GM23338 (cell line): ENCODE measurements at regions not wholly inside any gene's neighbourhood (a gene's known extent, or its start where the extent isn't known, plus 50 kb on each side); places are given as distances from the start of the nearest gene placed in this dataset.

Source experiments
- ATAC-seq: fragments of 200-7000 bp; cut with Tn5 transposase; 3 replicates; pipeline ENCODE4 v1.9.1; 2020
- DNase-seq: peaks from one replicate; pipeline ENCODE4 v3.0.0-alpha.2; 2015; ENCODE audit warnings: low spot score
- H2AFZ ChIP-seq: fragments of 200-600 bp; sonication (generic); 2 replicates; pipeline ENCODE4 v1.8.0; 2016; ENCODE audit warnings: antibody characterized with exemption, mild to moderate bottlenecking, moderate library complexity
- H3F3A ChIP-seq: fragments of 200-600 bp; sonication (generic); replicated peaks from 2 replicates; pipeline ENCODE4 v1.8.0; 2017; ENCODE audit warnings: antibody characterized with exemption, mixed run types, low read depth
- H3K27ac ChIP-seq: fragments of 200-600 bp; sonication (generic); 2 replicates; pipeline ENCODE4 v1.6.1; 2016; ENCODE audit warnings: low read depth
- H3K27me3 ChIP-seq: fragments of 200-600 bp; sonication (generic); 2 replicates; pipeline ENCODE4 v1.8.0; 2016; ENCODE audit warnings: mild to moderate bottlenecking, mixed run types, moderate library complexity; ENCODE audit not compliant: insufficient read depth
- H3K36me3 ChIP-seq: fragments of 200-600 bp; sonication (generic); 2 replicates; pipeline ENCODE4 v1.8.0; 2016; ENCODE audit warnings: mild to moderate bottlenecking; ENCODE audit not compliant: insufficient read depth
- H3K4me1 ChIP-seq: fragments of 200-600 bp; sonication (generic); 2 replicates; pipeline ENCODE4 v1.8.0; 2016; ENCODE audit warnings: mild to moderate bottlenecking, moderate library complexity; ENCODE audit not compliant: insufficient read depth
- H3K4me2 ChIP-seq: fragments of 200-600 bp; sonication (generic); 2 replicates; pipeline ENCODE4 v1.7.1; 2017; ENCODE audit warnings: mixed run types
- H3K4me3 ChIP-seq: fragments of 200-600 bp; sonication (generic); 2 replicates; pipeline ENCODE4 v1.6.1; 2016; ENCODE audit warnings: mixed run types
- H3K79me2 ChIP-seq: fragments of 200-600 bp; sonication (generic); replicated peaks from 2 replicates; pipeline ENCODE4 v1.8.0; 2017; ENCODE audit warnings: mild to moderate bottlenecking; ENCODE audit not compliant: insufficient read depth
- H3K9me2 ChIP-seq: fragments of 200-600 bp; sonication (generic); 2 replicates; pipeline ENCODE4 v1.8.0; 2017; ENCODE audit not compliant: insufficient read depth
- H4K20me1 ChIP-seq: fragments of 200-600 bp; sonication (generic); replicated peaks from 2 replicates; pipeline ENCODE4 v1.8.0; 2017; ENCODE audit warnings: mild to moderate bottlenecking; ENCODE audit not compliant: insufficient read depth
- H3K27ac Mint-ChIP-seq: 2 replicates; pipeline ENCODE4 v1.8.0; 2020; ENCODE audit warnings: inconsistent platforms, mild to moderate bottlenecking, moderate library complexity, mixed read lengths
- H3K27me3 Mint-ChIP-seq: 3 replicates; pipeline ENCODE4 v1.8.0; 2022; ENCODE audit warnings: low read depth, mild to moderate bottlenecking, moderate library complexity, mixed read lengths, inconsistent platforms; ENCODE audit not compliant: insufficient read depth, poor library complexity
- H3K36me3 Mint-ChIP-seq: 3 replicates; pipeline ENCODE4 v1.8.0; 2021; ENCODE audit warnings: low read depth, mild to moderate bottlenecking, inconsistent platforms, moderate library complexity, mixed read lengths
- H3K4me1 Mint-ChIP-seq: 3 replicates; pipeline ENCODE4 v1.8.0; 2020; ENCODE audit warnings: mild to moderate bottlenecking, inconsistent platforms, mixed read lengths
- H3K4me3 Mint-ChIP-seq: 3 replicates; pipeline ENCODE4 v1.8.0; 2021; ENCODE audit warnings: moderate library complexity, mild to moderate bottlenecking, inconsistent platforms, mixed read lengths
- H3K9me3 Mint-ChIP-seq: 3 replicates; pipeline ENCODE4 v1.8.0; 2020; ENCODE audit warnings: moderate library complexity, mild to moderate bottlenecking, inconsistent platforms, mixed read lengths
- CREB1 ChIP-seq: fragments of 250-450 bp; sonication (Bioruptor Pico); IDR thresholded peaks from 2 replicates; pipeline ENCODE4 v1.5.0; 2020; ENCODE audit warnings: low read depth, mild to moderate bottlenecking, moderate library complexity
- ETS1 ChIP-seq: IDR thresholded peaks from 2 replicates; pipeline ENCODE4 v1.6.1; 2016; ENCODE audit warnings: antibody characterized with exemption
- EZH2 ChIP-seq: fragments of 200-600 bp; sonication (generic); IDR thresholded peaks from one replicate; pipeline ENCODE4 v1.8.0; 2017; ENCODE audit warnings: antibody characterized with exemption, mild to moderate bottlenecking, low read depth; ENCODE audit not compliant: unreplicated experiment
- EZH2phosphoT487 ChIP-seq: fragments of 200-600 bp; sonication (generic); IDR thresholded peaks from one replicate; pipeline ENCODE4 v1.8.1; 2018; ENCODE audit warnings: antibody characterized with exemption; ENCODE audit not compliant: unreplicated experiment
- JUNB ChIP-seq: IDR thresholded peaks from one replicate; pipeline ENCODE4 v1.6.1; 2016; ENCODE audit warnings: antibody characterized with exemption; ENCODE audit not compliant: unreplicated experiment
- NANOG ChIP-seq: IDR thresholded peaks from 2 replicates; pipeline ENCODE4 v1.6.1; 2016; ENCODE audit warnings: antibody characterized with exemption, borderline replicate concordance
- POLR2AphosphoS5 ChIP-seq: IDR thresholded peaks from 2 replicates; pipeline ENCODE4 v1.6.1; 2016; ENCODE audit warnings: antibody characterized with exemption, low read depth
- STAT1 ChIP-seq: IDR thresholded peaks from one replicate; pipeline ENCODE4 v1.6.1; 2016; ENCODE audit warnings: antibody characterized with exemption; ENCODE audit not compliant: unreplicated experiment
- ZNF114 ChIP-seq: fragments of 250-450 bp; sonication (Bioruptor Pico); IDR thresholded peaks from 2 replicates; pipeline ENCODE4 v1.5.0; 2020; ENCODE audit warnings: mild to moderate bottlenecking, moderate library complexity
- ZNF331 ChIP-seq: fragments of 250-450 bp; sonication (Bioruptor Pico); IDR thresholded peaks from 2 replicates; pipeline ENCODE4 v1.5.0; 2020; ENCODE audit warnings: low read depth, mild to moderate bottlenecking, moderate library complexity
- TF ChIP-seq, protein P1 (sequence below): fragments of 250-450 bp; sonication (Bioruptor Pico); IDR thresholded peaks from 2 replicates; pipeline ENCODE4 v1.5.0; 2020; ENCODE audit warnings: mild to moderate bottlenecking, moderate library complexity
- TF ChIP-seq, protein P2 (sequence below): IDR thresholded peaks from one replicate; pipeline ENCODE4 v1.6.1; 2018; ENCODE audit warnings: antibody characterized with exemption; ENCODE audit not compliant: unreplicated experiment
- TF ChIP-seq, protein P3 (sequence below), 2 experiments: fragments of 200-600 bp in 1 of 2; sonication (generic) in 1 of 2; conservative IDR thresholded peaks; 2 replicates each; pipeline versions ENCODE4 v1.5.1 to v1.6.1; 2016 to 2017; ENCODE audit warnings: antibody characterized with exemption in 2 of 2, low read depth in 2 of 2, mild to moderate bottlenecking in 2 of 2, moderate library complexity in 1 of 2

- Histone ChIP-seq H4K20me1 (no peaks in the 10 kb centered on the region), H3F3A (no peaks in the 10 kb centered on the region), H3K4me2 (no peak overlapping the region), H3K9me2 (peaks cover 9% of the 10 kb centered on the region), H3K27me3 (no peaks in the 10 kb centered on the region), H3K4me1 (no peaks in the 10 kb centered on the region), H2AFZ (no peak overlapping the region), H3K79me2 (no peaks in the 10 kb centered on the region), H3K4me3 (no peak overlapping the region), H3K27ac (no peak overlapping the region), H3K36me3 (no peaks in the 10 kb centered on the region)
- no peak overlapping the region for H3K4me3 Mint-ChIP-seq
- no peak overlapping the region for H3K27ac Mint-ChIP-seq
- no peak for ATAC-seq
- H3K36me3 Mint-ChIP-seq: peaks cover 6% of the 10 kb centered on the region; the same call in 2 of the 3 replicates
- DNase-seq: no peak
- H3K9me3 Mint-ChIP-seq: peaks cover 10% of the 10 kb centered on the region
- TF ChIP-seq POLR2AphosphoS5 (no peak), ZNF114 (no peak), JUNB (no peak), ZNF331 (no peak), EZH2phosphoT487 (no peak), EZH2 (no peak), ETS1 (no peak), STAT1 (no peak), CREB1 (CRISPR knock-in tag) (no peak), NANOG (no peak)
- TF ChIP-seq, protein P1, sequence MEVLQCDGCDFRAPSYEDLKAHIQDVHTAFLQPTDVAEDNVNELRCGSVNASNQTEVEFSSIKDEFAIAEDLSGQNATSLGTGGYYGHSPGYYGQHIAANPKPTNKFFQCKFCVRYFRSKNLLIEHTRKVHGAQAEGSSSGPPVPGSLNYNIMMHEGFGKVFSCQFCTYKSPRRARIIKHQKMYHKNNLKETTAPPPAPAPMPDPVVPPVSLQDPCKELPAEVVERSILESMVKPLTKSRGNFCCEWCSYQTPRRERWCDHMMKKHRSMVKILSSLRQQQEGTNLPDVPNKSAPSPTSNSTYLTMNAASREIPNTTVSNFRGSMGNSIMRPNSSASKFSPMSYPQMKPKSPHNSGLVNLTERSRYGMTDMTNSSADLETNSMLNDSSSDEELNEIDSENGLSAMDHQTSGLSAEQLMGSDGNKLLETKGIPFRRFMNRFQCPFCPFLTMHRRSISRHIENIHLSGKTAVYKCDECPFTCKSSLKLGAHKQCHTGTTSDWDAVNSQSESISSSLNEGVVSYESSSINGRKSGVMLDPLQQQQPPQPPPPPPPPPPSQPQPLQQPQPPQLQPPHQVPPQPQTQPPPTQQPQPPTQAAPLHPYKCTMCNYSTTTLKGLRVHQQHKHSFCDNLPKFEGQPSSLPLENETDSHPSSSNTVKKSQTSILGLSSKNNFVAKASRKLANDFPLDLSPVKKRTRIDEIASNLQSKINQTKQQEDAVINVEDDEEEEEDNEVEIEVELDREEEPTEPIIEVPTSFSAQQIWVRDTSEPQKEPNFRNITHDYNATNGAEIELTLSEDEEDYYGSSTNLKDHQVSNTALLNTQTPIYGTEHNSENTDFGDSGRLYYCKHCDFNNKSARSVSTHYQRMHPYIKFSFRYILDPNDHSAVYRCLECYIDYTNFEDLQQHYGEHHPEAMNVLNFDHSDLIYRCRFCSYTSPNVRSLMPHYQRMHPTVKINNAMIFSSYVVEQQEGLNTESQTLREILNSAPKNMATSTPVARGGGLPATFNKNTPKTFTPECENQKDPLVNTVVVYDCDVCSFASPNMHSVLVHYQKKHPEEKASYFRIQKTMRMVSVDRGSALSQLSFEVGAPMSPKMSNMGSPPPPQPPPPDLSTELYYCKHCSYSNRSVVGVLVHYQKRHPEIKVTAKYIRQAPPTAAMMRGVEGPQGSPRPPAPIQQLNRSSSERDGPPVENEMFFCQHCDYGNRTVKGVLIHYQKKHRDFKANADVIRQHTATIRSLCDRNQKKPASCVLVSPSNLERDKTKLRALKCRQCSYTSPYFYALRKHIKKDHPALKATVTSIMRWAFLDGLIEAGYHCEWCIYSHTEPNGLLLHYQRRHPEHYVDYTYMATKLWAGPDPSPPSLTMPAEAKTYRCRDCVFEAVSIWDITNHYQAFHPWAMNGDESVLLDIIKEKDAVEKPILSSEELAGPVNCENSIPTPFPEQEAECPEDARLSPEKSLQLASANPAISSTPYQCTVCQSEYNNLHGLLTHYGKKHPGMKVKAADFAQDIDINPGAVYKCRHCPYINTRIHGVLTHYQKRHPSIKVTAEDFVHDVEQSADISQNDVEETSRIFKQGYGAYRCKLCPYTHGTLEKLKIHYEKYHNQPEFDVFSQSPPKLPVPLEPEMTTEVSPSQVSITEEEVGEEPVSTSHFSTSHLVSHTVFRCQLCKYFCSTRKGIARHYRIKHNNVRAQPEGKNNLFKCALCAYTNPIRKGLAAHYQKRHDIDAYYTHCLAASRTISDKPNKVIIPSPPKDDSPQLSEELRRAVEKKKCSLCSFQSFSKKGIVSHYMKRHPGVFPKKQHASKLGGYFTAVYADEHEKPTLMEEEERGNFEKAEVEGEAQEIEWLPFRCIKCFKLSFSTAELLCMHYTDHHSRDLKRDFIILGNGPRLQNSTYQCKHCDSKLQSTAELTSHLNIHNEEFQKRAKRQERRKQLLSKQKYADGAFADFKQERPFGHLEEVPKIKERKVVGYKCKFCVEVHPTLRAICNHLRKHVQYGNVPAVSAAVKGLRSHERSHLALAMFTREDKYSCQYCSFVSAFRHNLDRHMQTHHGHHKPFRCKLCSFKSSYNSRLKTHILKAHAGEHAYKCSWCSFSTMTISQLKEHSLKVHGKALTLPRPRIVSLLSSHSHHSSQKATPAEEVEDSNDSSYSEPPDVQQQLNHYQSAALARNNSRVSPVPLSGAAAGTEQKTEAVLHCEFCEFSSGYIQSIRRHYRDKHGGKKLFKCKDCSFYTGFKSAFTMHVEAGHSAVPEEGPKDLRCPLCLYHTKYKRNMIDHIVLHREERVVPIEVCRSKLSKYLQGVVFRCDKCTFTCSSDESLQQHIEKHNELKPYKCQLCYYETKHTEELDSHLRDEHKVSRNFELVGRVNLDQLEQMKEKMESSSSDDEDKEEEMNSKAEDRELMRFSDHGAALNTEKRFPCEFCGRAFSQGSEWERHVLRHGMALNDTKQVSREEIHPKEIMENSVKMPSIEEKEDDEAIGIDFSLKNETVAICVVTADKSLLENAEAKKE (CRISPR knock-in tag): no peak
- TF ChIP-seq, protein P2, sequence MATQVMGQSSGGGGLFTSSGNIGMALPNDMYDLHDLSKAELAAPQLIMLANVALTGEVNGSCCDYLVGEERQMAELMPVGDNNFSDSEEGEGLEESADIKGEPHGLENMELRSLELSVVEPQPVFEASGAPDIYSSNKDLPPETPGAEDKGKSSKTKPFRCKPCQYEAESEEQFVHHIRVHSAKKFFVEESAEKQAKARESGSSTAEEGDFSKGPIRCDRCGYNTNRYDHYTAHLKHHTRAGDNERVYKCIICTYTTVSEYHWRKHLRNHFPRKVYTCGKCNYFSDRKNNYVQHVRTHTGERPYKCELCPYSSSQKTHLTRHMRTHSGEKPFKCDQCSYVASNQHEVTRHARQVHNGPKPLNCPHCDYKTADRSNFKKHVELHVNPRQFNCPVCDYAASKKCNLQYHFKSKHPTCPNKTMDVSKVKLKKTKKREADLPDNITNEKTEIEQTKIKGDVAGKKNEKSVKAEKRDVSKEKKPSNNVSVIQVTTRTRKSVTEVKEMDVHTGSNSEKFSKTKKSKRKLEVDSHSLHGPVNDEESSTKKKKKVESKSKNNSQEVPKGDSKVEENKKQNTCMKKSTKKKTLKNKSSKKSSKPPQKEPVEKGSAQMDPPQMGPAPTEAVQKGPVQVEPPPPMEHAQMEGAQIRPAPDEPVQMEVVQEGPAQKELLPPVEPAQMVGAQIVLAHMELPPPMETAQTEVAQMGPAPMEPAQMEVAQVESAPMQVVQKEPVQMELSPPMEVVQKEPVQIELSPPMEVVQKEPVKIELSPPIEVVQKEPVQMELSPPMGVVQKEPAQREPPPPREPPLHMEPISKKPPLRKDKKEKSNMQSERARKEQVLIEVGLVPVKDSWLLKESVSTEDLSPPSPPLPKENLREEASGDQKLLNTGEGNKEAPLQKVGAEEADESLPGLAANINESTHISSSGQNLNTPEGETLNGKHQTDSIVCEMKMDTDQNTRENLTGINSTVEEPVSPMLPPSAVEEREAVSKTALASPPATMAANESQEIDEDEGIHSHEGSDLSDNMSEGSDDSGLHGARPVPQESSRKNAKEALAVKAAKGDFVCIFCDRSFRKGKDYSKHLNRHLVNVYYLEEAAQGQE: no peak
- TF ChIP-seq, protein P3, sequence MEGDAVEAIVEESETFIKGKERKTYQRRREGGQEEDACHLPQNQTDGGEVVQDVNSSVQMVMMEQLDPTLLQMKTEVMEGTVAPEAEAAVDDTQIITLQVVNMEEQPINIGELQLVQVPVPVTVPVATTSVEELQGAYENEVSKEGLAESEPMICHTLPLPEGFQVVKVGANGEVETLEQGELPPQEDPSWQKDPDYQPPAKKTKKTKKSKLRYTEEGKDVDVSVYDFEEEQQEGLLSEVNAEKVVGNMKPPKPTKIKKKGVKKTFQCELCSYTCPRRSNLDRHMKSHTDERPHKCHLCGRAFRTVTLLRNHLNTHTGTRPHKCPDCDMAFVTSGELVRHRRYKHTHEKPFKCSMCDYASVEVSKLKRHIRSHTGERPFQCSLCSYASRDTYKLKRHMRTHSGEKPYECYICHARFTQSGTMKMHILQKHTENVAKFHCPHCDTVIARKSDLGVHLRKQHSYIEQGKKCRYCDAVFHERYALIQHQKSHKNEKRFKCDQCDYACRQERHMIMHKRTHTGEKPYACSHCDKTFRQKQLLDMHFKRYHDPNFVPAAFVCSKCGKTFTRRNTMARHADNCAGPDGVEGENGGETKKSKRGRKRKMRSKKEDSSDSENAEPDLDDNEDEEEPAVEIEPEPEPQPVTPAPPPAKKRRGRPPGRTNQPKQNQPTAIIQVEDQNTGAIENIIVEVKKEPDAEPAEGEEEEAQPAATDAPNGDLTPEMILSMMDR (conservative IDR thresholded peaks at IDR 0.05; ENCODE audit: low read depth in 2 of 2): no peak
- H3K27me3 Mint-ChIP-seq: no peaks in the 10 kb centered on the region
- H3K4me1 Mint-ChIP-seq: no peaks in the 10 kb centered on the region
Observed at GRCh38 chr3:161977850-161978249, 481.2 kb downstream of the OTOL1 start.
